ENCODE measurements at regions not wholly inside any gene's neighbourhood (a gene's known extent, or its start where the extent isn't known, plus 50 kb on each side); places are given as distances from the start of the nearest gene placed in this dataset.
"Not testable (repeated sequence)": the region's sequence is repeated elsewhere in the genome, so short reads cannot be mapped to it uniquely, and the experiment has no call there.

DNA sequence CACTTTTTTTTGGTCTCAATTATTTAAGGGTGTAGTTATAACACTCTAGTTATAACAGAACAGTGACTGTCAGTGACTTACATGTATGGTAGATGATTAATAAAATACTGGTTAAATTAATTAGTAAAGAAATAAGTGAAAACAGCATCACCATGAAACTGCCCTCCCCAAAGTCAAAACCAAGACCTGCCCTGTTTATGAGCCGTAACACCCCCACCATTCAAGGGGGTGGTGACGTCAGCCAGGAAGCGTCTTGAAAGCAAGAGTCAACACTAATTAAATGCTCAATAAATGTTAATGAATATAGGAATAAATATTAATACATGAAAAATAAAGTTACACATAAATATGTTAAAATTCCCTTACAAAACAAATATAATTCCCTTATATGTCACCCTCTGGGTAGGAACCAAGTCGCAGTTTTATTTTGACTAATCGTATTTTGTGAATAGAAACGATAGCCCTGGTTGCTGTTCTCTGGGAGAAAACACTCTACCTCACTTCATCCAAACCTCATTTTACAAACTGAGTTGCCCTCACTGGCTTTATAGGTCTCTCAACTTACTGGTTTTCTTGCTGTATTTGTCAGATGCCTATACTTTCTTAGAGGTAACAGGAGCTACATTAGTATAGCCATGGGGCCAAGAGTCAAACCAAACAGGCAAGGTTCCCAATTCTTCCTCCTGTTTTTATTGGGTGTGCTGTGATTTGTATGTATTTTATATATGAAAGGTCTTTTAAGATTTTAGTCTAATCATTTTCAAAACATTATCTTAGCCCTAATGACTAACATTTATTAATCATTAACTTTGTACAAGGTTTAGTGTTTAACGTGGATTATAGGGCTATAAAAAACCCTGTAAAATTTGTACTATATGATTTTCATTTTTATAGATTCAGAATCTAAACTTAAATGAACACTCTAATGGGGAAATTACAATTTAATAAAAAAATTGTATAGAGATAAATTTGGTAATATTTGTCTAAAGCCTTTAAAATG, 227.9 kb upstream of the IRAK1BP1 start:
- Histone ChIP-seq H3K4me3 (replicated peaks; ENCODE audit: low read depth, low read length) (no peak overlapping the region), H3K36me3 (ENCODE audit: control insufficient read depth, insufficient read depth, low read length) (no peaks in the 10 kb centered on the region), H3K27me3 (replicated peaks; ENCODE audit: control insufficient read depth, insufficient read depth, low read length) (no peaks in the 10 kb centered on the region)
- TF ChIP-seq, protein P1, sequence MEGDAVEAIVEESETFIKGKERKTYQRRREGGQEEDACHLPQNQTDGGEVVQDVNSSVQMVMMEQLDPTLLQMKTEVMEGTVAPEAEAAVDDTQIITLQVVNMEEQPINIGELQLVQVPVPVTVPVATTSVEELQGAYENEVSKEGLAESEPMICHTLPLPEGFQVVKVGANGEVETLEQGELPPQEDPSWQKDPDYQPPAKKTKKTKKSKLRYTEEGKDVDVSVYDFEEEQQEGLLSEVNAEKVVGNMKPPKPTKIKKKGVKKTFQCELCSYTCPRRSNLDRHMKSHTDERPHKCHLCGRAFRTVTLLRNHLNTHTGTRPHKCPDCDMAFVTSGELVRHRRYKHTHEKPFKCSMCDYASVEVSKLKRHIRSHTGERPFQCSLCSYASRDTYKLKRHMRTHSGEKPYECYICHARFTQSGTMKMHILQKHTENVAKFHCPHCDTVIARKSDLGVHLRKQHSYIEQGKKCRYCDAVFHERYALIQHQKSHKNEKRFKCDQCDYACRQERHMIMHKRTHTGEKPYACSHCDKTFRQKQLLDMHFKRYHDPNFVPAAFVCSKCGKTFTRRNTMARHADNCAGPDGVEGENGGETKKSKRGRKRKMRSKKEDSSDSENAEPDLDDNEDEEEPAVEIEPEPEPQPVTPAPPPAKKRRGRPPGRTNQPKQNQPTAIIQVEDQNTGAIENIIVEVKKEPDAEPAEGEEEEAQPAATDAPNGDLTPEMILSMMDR (IDR thresholded peaks at IDR 0.05; ENCODE audit: insufficient read depth, low read length, poor library complexity, severe bottlenecking) = no peak
- DNase-seq (ENCODE audit: extremely low read depth, insufficient read length) = no peak

DNA sequence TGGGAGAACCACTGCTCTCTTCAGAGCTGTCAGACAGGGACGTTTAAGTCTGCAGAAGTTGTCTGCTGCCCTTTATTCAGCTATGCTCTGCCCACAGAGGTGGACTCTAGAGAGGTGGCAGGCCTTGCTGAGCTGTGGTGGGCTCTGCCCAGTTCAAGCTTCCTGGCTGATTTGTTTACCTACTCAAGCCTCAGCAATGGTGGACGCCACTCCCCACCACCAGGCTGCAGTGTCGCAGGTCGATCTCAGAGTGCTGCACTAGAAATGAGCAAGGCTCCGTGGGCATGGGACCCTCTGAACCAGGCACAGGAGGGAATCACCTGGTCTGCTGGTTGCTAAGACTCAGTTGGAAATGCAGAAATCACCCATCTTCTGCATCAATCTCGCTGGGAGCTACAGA, 223.4 kb upstream of the IRAK1BP1 start:
- DNase-seq (ENCODE audit: extremely low read depth, insufficient read length); H3K27me3 ChIP-seq (replicated peaks; ENCODE audit: control insufficient read depth, insufficient read depth, low read length); H3K36me3 ChIP-seq (ENCODE audit: control insufficient read depth, insufficient read depth, low read length); H3K4me3 ChIP-seq (replicated peaks; ENCODE audit: low read depth, low read length): not testable (repeated sequence)

DNA sequence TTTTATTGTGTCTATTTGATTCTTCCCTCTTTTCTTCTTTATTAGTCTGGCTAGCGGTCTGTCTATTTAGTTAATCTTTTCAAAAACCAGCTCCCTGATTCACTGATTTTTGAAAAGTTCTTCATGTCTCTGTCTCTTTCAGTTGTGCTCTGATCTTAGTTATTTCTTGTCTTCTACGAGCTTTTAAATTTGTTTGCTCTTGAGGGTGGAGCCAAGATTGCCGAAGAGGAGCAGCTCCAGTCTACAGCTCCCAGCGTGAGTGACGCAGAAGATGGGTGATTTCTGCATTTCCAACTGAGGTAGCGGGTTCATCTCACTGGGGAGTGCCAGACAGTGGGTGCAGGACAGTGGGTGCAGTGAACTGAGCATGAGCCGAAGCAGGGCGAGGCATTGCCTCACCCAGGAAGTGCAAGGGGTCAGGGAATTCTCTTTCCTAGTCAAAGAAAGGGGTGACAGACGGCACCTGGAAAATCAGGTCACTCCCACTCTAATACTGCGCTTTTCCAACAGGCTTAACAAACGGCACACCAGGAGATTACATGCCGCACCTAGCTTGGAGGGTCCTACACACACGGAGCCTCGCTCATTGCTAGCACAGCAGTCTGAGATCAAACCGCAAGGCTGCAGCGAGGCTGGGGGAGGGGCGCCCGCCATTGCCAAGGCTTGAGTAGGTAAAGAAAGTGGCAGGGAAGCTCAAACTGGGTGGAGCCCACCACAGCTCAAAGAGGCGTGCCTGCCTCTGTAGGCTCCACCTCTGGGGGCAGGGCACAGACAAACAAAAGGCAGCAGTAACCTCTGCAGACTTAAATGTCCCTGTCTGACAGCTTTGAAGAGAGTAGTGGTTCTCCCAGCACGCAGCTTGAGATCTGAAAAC, 220.6 kb upstream of the IRAK1BP1 start:
- DNase-seq (ENCODE audit: extremely low read depth, insufficient read length); H3K36me3 ChIP-seq (ENCODE audit: control insufficient read depth, insufficient read depth, low read length); H3K27me3 ChIP-seq (replicated peaks; ENCODE audit: control insufficient read depth, insufficient read depth, low read length); H3K4me3 ChIP-seq (replicated peaks; ENCODE audit: low read depth, low read length): not testable (repeated sequence)

DNA sequence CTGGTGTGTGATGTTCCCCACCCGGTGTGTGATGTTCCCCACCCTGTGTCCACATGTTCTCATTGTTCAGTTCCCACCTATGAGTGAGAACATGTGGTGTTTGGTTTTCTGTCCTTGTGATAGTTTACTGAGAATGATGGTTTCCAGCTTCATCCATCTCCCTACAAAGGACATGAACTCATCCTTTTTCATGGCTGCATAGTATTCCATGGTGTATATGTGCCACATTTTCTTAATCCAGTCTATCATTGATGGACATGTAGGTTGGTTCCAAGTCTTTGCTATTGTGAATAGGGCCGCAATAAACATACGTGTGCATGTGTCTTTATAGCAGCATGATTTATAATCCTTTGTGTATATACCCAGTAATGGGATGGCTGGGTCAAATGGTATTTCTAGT, 201.5 kb upstream of the IRAK1BP1 start:
- not testable (repeated sequence) for DNase-seq (ENCODE audit: extremely low read depth, insufficient read length); H3K27me3 ChIP-seq (replicated peaks; ENCODE audit: control insufficient read depth, insufficient read depth, low read length); H3K36me3 ChIP-seq (ENCODE audit: control insufficient read depth, insufficient read depth, low read length); H3K4me3 ChIP-seq (replicated peaks; ENCODE audit: low read depth, low read length)

DNA sequence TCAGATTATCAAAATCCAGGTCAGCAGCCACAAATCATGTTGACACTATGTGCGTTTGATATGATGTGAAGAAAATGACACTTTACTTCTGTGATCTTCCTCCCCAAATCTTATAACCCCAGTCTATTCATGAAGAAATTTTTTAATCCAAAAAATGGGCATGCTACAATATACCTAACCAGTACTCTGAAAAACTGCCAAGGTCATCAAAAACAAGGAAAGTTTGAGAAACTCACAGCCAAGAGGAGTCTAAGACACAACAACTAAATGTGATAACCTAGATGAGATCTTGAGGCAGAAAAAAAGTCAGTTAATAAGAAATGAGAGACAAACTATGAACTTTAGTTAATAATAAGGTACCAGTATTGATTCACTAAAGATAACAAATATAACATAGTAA, 200.6 kb upstream of the IRAK1BP1 start:
- TF ChIP-seq, protein P1 (IDR thresholded peaks at IDR 0.05; ENCODE audit: insufficient read depth, low read length, poor library complexity, severe bottlenecking) = no peak
- no peak for DNase-seq (ENCODE audit: extremely low read depth, insufficient read length)
- no peak overlapping the region for H3K4me3 ChIP-seq (replicated peaks; ENCODE audit: low read depth, low read length)
- no peaks in the 10 kb centered on the region for H3K27me3 ChIP-seq (replicated peaks; ENCODE audit: control insufficient read depth, insufficient read depth, low read length)
- H3K36me3 ChIP-seq (ENCODE audit: control insufficient read depth, insufficient read depth, low read length) = no peaks in the 10 kb centered on the region

DNA sequence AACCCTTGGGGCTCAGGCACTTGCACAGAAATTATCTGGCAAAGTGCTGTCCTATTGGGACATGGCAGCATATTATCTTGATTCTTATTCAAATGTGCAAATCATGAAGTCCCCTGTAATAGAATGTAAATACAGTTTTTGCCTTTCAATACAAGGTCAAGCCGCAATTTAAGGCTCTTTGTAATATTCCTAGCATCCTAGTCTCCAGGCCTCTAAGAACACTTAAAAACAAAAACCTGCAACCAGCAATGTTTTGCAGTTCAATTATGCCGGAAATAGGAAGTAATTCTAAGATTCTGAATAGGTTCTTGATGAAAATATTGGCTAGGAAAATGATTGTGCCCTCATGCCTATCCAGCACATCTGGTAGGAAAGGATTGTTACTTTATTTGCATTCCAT, 197.2 kb upstream of the IRAK1BP1 start:
- H3K27me3 ChIP-seq (replicated peaks; ENCODE audit: control insufficient read depth, insufficient read depth, low read length) = no peaks in the 10 kb centered on the region
- H3K4me3 ChIP-seq (replicated peaks; ENCODE audit: low read depth, low read length) = no peak overlapping the region
- no peak for DNase-seq (ENCODE audit: extremely low read depth, insufficient read length)
- TF ChIP-seq, protein P1 (IDR thresholded peaks at IDR 0.05; ENCODE audit: insufficient read depth, low read length, poor library complexity, severe bottlenecking) = no peak
- no peaks in the 10 kb centered on the region for H3K36me3 ChIP-seq (ENCODE audit: control insufficient read depth, insufficient read depth, low read length)

DNA sequence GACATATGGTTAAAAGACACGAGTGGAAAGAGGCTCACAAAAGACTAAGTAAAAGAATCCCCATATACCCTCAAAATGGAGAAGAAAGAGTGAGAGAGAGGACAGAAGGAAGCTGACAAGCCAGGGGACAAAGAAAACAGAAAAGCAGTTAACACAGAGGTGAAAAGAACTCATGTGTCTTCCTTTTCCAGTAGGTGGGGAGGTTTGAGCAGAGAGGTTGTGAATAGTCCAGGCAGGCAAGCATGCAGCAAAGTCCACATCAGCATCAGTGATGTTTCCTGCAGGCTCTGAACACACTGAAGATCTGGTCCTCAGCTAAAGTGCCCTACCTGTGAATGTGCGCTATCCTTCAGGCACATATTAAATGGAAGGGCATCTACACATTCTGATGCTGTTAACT, 196.5 kb upstream of the IRAK1BP1 start:
- Histone ChIP-seq H3K4me3 (replicated peaks; ENCODE audit: low read depth, low read length) (no peak overlapping the region), H3K36me3 (ENCODE audit: control insufficient read depth, insufficient read depth, low read length) (no peaks in the 10 kb centered on the region), H3K27me3 (replicated peaks; ENCODE audit: control insufficient read depth, insufficient read depth, low read length) (no peaks in the 10 kb centered on the region)
- DNase-seq (ENCODE audit: extremely low read depth, insufficient read length) = no peak
- TF ChIP-seq, protein P1 (IDR thresholded peaks at IDR 0.05; ENCODE audit: insufficient read depth, low read length, poor library complexity, severe bottlenecking) = no peak

DNA sequence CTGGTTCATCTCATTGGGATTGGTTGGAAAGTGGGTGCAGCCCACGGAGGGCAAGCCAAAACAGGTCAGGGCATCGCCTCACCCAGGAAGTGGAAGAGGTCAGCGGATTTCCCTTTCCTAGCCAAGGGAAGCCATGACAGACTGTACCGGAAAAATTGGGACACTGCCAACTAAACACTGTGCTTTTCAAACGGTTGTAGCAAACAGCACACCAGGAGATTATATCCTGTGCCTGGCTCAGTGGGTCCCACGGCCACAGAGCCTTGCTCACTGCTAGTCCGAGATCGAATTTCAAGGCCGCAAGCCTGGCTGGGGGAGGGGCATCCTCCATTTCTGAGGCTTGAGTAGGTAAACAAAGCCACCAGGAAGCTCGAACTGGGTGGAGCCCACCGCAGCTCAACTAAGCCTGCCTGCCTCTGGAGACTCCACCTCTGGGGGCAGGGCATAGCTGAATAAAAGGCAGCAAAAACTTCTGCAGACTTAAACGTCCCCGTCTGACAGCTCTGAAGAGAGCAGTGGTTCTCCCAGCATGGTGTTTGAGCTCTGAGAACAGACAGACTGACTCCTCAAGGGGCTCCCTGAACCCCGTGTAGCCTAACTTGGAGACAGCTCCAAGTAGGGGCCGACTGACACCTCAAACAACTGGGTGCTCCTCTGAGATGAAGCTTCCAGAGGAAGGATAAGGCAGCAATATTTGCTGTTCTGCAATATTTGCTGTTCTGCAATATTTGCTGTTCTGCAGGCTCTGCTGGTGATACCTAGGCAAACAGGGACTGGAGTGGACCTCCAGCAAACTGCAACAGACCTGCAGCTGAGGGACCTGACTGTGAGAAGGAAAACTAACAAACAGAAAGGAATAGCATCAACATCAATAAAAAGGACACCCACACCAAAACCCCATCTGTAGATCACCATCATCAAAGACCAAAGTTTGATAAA, 191.0 kb upstream of the IRAK1BP1 start:
- not testable (repeated sequence) for DNase-seq (ENCODE audit: extremely low read depth, insufficient read length); H3K27me3 ChIP-seq (replicated peaks; ENCODE audit: control insufficient read depth, insufficient read depth, low read length); H3K4me3 ChIP-seq (replicated peaks; ENCODE audit: low read depth, low read length); H3K36me3 ChIP-seq (ENCODE audit: control insufficient read depth, insufficient read depth, low read length)

Measured in GM06990 (cell line).